Mammary epithelial cell (primary cell): ENCODE measurements at regions not wholly inside any gene's neighbourhood (a gene's known extent, or its start where the extent isn't known, plus 50 kb on each side); places are given as distances from the start of the nearest gene placed in this dataset.
"Not testable (repeated sequence)": the region's sequence is repeated elsewhere in the genome, so short reads cannot be mapped to it uniquely, and the experiment has no call there.

ENCODE experiments used
- CTCF ChIP-seq, 2 donors: IDR thresholded peaks in 1 of 2; conservative IDR thresholded peaks in 1 of 2; 2 replicates each; pipeline ENCODE4 v1.5.1; 2011 to 2012; ENCODE audit warnings: inconsistent platforms in 2 of 2, low read length in 2 of 2, mild to moderate bottlenecking in 2 of 2, control low read depth in 1 of 2, low read depth in 1 of 2; ENCODE audit not compliant: insufficient read depth in 1 of 2; ENCODE audit errors: extremely low read depth in 1 of 2
- EZH2 ChIP-seq: IDR thresholded peaks from 2 replicates; pipeline ENCODE4 v1.6.1; 2012; ENCODE audit warnings: low read length, inconsistent platforms, borderline replicate concordance

GRCh38 chr16:16494114-16494513, 115.2 kb downstream of the NPIPA7 start:
- TF ChIP-seq CTCF (conservative IDR thresholded peaks at IDR 0.05 in 1 of 2, IDR thresholded peaks at IDR 0.05 in 1 of 2; ENCODE audit: extremely low read depth in 1 of 2, insufficient read depth in 1 of 2, low read depth in 1 of 2, low read length in 2 of 2); EZH2: not testable (repeated sequence)
